Endothelial cell of umbilical vein (primary cell): ENCODE measurements at regions not wholly inside any gene's neighbourhood (a gene's known extent, or its start where the extent isn't known, plus 50 kb on each side); places are given as distances from the start of the nearest gene placed in this dataset.

Experiments
- EZH2 ChIP-seq: IDR thresholded peaks from 2 replicates; pipeline ENCODE4 v1.6.1; 2012; ENCODE audit warnings: borderline replicate concordance, low read depth, mild to moderate bottlenecking, moderate library complexity, low read length, inconsistent platforms; ENCODE audit not compliant: severe bottlenecking
- GATA2 ChIP-seq: IDR thresholded peaks from 2 replicates; pipeline ENCODE4 v1.7.0; 2011; ENCODE audit warnings: low read depth, mild to moderate bottlenecking, moderate library complexity, mixed read lengths, low read length; ENCODE audit not compliant: insufficient read length, insufficient read depth
- JUN ChIP-seq: IDR thresholded peaks from 2 replicates; pipeline ENCODE4 v1.6.1; 2011; ENCODE audit warnings: borderline replicate concordance, low read depth; ENCODE audit not compliant: insufficient read length, insufficient read depth
- MYC ChIP-seq: IDR thresholded peaks from one replicate; pipeline ENCODE4 v1.6.1; 2011; ENCODE audit warnings: mild to moderate bottlenecking, low read depth, low read length
- POLR2A ChIP-seq: IDR thresholded peaks from 2 replicates; pipeline ENCODE4 v1.6.1; 2012; ENCODE audit warnings: low read depth, mild to moderate bottlenecking, control low read depth, low read length
- POLR2AphosphoS5 ChIP-seq: IDR thresholded peaks from 2 replicates; pipeline ENCODE4 v1.6.1; 2012; ENCODE audit warnings: low read depth, mild to moderate bottlenecking, control low read depth, low read length, moderate library complexity; ENCODE audit not compliant: insufficient read depth
- TF ChIP-seq, protein P1 (sequence below), 2 donors: IDR thresholded peaks; 1 replicate in 1 of 2; 2 replicates in 1 of 2; pipeline ENCODE4 v1.5.1; 2011; ENCODE audit warnings: low read length in 2 of 2, mild to moderate bottlenecking in 2 of 2, moderate library complexity in 2 of 2, control low read depth in 1 of 2, inconsistent platforms in 1 of 2, low read depth in 1 of 2; ENCODE audit not compliant: insufficient read depth in 1 of 2; ENCODE audit errors: extremely low read depth in 1 of 2
- TF ChIP-seq, protein P2 (sequence below): IDR thresholded peaks from 2 replicates; pipeline ENCODE4 v1.6.1; 2011; ENCODE audit not compliant: insufficient read depth, insufficient read length

DNA sequence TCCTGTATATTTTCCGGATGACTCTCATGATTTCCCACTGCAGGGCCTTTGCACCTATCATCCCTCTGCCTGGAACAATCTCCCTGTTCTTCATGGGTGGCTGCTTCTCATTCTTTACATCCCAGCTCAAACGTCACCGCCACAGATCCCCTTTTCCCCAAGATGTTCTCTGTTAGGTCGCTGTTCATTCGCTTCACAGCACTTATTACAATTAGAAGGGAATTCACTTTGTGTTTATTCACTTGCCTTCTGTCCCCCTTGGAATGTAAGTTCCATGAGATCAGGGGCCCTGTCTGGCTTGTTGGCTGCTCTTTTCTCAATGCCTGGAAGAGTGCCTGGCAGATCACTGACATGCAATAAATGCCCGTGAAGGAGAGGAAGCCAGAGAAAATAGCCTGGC is 106.7 kb downstream of the FOXI3 start:
- TF ChIP-seq POLR2AphosphoS5 (no peak), POLR2A (no peak), GATA2 (no peak), MYC (no peak), EZH2 (no peak), JUN (no peak)
- TF ChIP-seq, protein P1, sequence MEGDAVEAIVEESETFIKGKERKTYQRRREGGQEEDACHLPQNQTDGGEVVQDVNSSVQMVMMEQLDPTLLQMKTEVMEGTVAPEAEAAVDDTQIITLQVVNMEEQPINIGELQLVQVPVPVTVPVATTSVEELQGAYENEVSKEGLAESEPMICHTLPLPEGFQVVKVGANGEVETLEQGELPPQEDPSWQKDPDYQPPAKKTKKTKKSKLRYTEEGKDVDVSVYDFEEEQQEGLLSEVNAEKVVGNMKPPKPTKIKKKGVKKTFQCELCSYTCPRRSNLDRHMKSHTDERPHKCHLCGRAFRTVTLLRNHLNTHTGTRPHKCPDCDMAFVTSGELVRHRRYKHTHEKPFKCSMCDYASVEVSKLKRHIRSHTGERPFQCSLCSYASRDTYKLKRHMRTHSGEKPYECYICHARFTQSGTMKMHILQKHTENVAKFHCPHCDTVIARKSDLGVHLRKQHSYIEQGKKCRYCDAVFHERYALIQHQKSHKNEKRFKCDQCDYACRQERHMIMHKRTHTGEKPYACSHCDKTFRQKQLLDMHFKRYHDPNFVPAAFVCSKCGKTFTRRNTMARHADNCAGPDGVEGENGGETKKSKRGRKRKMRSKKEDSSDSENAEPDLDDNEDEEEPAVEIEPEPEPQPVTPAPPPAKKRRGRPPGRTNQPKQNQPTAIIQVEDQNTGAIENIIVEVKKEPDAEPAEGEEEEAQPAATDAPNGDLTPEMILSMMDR (IDR thresholded peaks at IDR 0.05; ENCODE audit: extremely low read depth in 1 of 2, insufficient read depth in 1 of 2, low read depth in 1 of 2, low read length in 2 of 2) = no peak
- TF ChIP-seq, protein P2, sequence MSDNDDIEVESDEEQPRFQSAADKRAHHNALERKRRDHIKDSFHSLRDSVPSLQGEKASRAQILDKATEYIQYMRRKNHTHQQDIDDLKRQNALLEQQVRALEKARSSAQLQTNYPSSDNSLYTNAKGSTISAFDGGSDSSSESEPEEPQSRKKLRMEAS = no peak
